ENCODE measurements at regions not wholly inside any gene's neighbourhood (a gene's known extent, or its start where the extent isn't known, plus 50 kb on each side); places are given as distances from the start of the nearest gene placed in this dataset.

DNA sequence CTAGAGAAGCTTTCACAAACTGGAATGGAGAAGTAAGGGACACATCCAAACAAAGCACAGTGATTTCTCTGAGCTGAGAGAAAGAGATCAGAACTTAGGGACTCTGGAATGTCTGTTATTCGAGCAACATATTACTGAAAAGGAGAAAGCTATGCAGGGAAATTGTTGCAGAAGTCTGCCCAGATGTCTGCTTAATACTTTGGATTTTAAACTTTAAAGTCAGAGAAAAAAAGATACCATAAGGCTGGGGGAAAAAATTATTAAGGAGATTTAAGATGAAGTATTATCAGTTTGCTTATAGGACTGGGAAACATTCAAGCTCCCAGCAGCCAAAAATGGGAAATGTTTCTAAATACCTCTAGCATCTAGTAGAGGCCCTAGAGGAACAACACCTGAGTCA is 803.9 kb downstream of the TAF11L14 start:
- no peak for TF ChIP-seq CTCF (IDR thresholded peaks at IDR 0.05)
- TF ChIP-seq POLR2A (IDR thresholded peaks at IDR 0.05) = no peak

All from Peyer's patch (tissue), 4 donors.